GM12878 (cell line): ENCODE measurements at regions not wholly inside any gene's neighbourhood (a gene's known extent, or its start where the extent isn't known, plus 50 kb on each side); places are given as distances from the start of the nearest gene placed in this dataset.

Experiments
- ATAC-seq: fragments of 200-7000 bp; cut with Tn5 transposase; 3 replicates; pipeline ENCODE4 v1.9.1; 2020; ENCODE audit warnings: mild to moderate bottlenecking, moderate library complexity
- BruUV-seq: library from RNA; stranded (reverse); fragments of 400-500 nt; replicated peaks from 2 replicates; lab custom pipeline; 2021; lab: Mats Ljungman, UMichigan
- CTCF ChIA-PET: fragments of 300-600 bp; sonication (Branson Sonifier 250); formaldehyde crosslinking; extraction: SDS; loops from one replicate; lab custom pipeline; 2021; ENCODE audit warnings: inconsistent platforms; lab: Yijun Ruan, JAX
- POLR2A ChIA-PET: fragments of 350-600 bp; formaldehyde crosslinking; extraction: SDS; loops from one replicate; lab custom pipeline; 2021; ENCODE audit warnings: inconsistent platforms; lab: Charles Lee
- RAD21 ChIA-PET: fragments of 300-600 bp; sonication (Branson Sonifier 250); formaldehyde crosslinking; loops from one replicate; lab custom pipeline; 2023; ENCODE audit warnings: antibody characterized with exemption; ENCODE audit not compliant: unreplicated experiment; lab: Charles Lee
- SMC1A ChIA-PET: fragments of 300-600 bp; sonication (Branson Sonifier 250); formaldehyde crosslinking; loops from one replicate; lab custom pipeline; 2023; ENCODE audit not compliant: unreplicated experiment, uncharacterized antibody; lab: Charles Lee
- DNase-seq: peaks from one replicate; pipeline ENCODE4 v3.0.0-alpha.2; 2011; ENCODE audit warnings: low read depth, low spot score
- FAIRE-seq: peaks from 3 replicates; lab custom pipeline; 2011; peaks lifted over from hg19 to GRCh38; lab: Jason Lieb, UNC
- H2AFZ ChIP-seq: 2 replicates; pipeline ENCODE4 v1.6.0; 2011; ENCODE audit warnings: low read depth, low read length, control low read depth; ENCODE audit not compliant: control insufficient read depth
- H3K27ac ChIP-seq: 2 replicates; pipeline ENCODE4 v1.5.1; 2011; ENCODE audit warnings: control low read depth; ENCODE audit not compliant: control insufficient read depth, insufficient read depth
- H3K27me3 ChIP-seq, 2 experiments: replicated peaks in 1 of 2; 2 replicates each; pipeline versions ENCODE4 v1.6.0 to v1.6.1; 2011; ENCODE audit warnings: low read length in 1 of 2; ENCODE audit not compliant: control insufficient read depth in 2 of 2, insufficient read depth in 2 of 2
- H3K36me3 ChIP-seq, 2 experiments: 2 replicates each; pipeline ENCODE4 v1.5.1; 2011; ENCODE audit warnings: low read length in 1 of 2; ENCODE audit not compliant: control insufficient read depth in 2 of 2, insufficient read depth in 2 of 2
- H3K4me1 ChIP-seq: 2 replicates; pipeline ENCODE4 v1.6.1; 2011; ENCODE audit warnings: mild to moderate bottlenecking, low read length, moderate library complexity, mixed read lengths; ENCODE audit not compliant: control insufficient read depth, insufficient read depth
- H3K4me2 ChIP-seq: 2 replicates; pipeline ENCODE4 v1.6.0; 2011; ENCODE audit warnings: control low read depth; ENCODE audit not compliant: control insufficient read depth, insufficient read depth
- H3K4me3 ChIP-seq: fragments of 200-600 bp; sonication (generic); 2 replicates; pipeline ENCODE4 v1.5.1; 2016
- H3K79me2 ChIP-seq: 2 replicates; pipeline ENCODE4 v1.6.0; 2011; ENCODE audit warnings: low read length; ENCODE audit not compliant: control insufficient read depth, insufficient read depth
- H3K9ac ChIP-seq: 2 replicates; pipeline ENCODE4 v1.8.0; 2011; ENCODE audit warnings: low read length, control low read depth, mixed read lengths; ENCODE audit not compliant: control insufficient read depth, insufficient read depth
- H3K9me3 ChIP-seq: replicated peaks from 3 replicates; pipeline ENCODE4 v1.5.1; 2011; ENCODE audit warnings: mild to moderate bottlenecking, low read length; ENCODE audit not compliant: control insufficient read depth, insufficient read depth
- H4K20me1 ChIP-seq: 2 replicates; pipeline ENCODE4 v1.6.0; 2011; ENCODE audit not compliant: control insufficient read depth, insufficient read depth
- CBX5 ChIP-seq: sonication (generic); IDR thresholded peaks from 2 replicates; pipeline ENCODE4 v1.6.1; 2016; ENCODE audit warnings: low read depth, moderate library complexity, mild to moderate bottlenecking, inconsistent platforms
- HDAC2 ChIP-seq: fragments of 200-600 bp; sonication (generic); IDR thresholded peaks from 2 replicates; pipeline ENCODE4 v1.6.1; 2017
- HDAC6 ChIP-seq: fragments of 200-600 bp; sonication (generic); IDR thresholded peaks from one replicate; pipeline ENCODE4 v1.8.0; 2017; ENCODE audit warnings: antibody characterized with exemption; ENCODE audit not compliant: unreplicated experiment
- HDGF ChIP-seq: fragments of 450-650 bp; IDR thresholded peaks from 2 replicates; pipeline ENCODE4 v1.6.1; 2016; ENCODE audit warnings: antibody characterized with exemption
- JUND ChIP-seq: IDR thresholded peaks from 2 replicates; pipeline ENCODE4 v1.6.1; 2012; ENCODE audit warnings: low read depth, mild to moderate bottlenecking, low read length, improper control_type of control experiment, moderate library complexity
- MYC ChIP-seq: IDR thresholded peaks from 2 replicates; pipeline ENCODE4 v1.6.1; 2011; ENCODE audit warnings: mild to moderate bottlenecking, low read length, moderate library complexity, inconsistent platforms; ENCODE audit not compliant: insufficient read depth, insufficient replicate concordance, insufficient read length, severe bottlenecking
- NR2C2 ChIP-seq: IDR thresholded peaks from 2 replicates; pipeline ENCODE4 v1.6.1; 2011; ENCODE audit warnings: borderline replicate concordance, low read depth; ENCODE audit not compliant: control insufficient read depth, insufficient read length
- PAX8 ChIP-seq: fragments of 450-650 bp; IDR thresholded peaks from 2 replicates; pipeline ENCODE4 v1.6.1; 2017; ENCODE audit warnings: mild to moderate bottlenecking, moderate library complexity
- SMARCA5 ChIP-seq: fragments of 450-650 bp; IDR thresholded peaks from 2 replicates; pipeline ENCODE4 v1.6.1; 2017; ENCODE audit warnings: mild to moderate bottlenecking
- SPI1 ChIP-seq: IDR thresholded peaks from 2 replicates; pipeline ENCODE4 v1.6.1; 2011; ENCODE audit warnings: low read depth, mild to moderate bottlenecking, low read length, moderate library complexity, borderline replicate concordance; ENCODE audit not compliant: insufficient read depth
- TAF1 ChIP-seq: IDR thresholded peaks from 2 replicates; pipeline ENCODE4 v1.6.1; 2011; ENCODE audit warnings: mild to moderate bottlenecking, low read depth, low read length, borderline replicate concordance
- ZBTB40 ChIP-seq: fragments of 450-650 bp; IDR thresholded peaks from 2 replicates; pipeline ENCODE4 v1.6.1; 2016; ENCODE audit warnings: mild to moderate bottlenecking, moderate library complexity, borderline replicate concordance
- ZNF24 ChIP-seq: fragments of 450-650 bp; IDR thresholded peaks from 2 replicates; pipeline ENCODE4 v1.6.1; 2017; ENCODE audit warnings: antibody characterized with exemption, mild to moderate bottlenecking
- ZSCAN29 ChIP-seq: fragments of 450-650 bp; IDR thresholded peaks from 2 replicates; pipeline ENCODE4 v1.6.1; 2017; ENCODE audit warnings: mild to moderate bottlenecking, moderate library complexity
- WGBS: methylation state at CpG from one replicate; pipeline ENCODE4 v1.1.6; 2016; ENCODE audit warnings: low lambda C conversion rate; ENCODE audit not compliant: insufficient replicate concordance, insufficient coverage; ENCODE audit errors: missing lambda C conversion rate; 5-methylcytosine and 5-hydroxymethylcytosine counted together
- in situ Hi-C: fragments of 300-500 bp; cut with MboI; formaldehyde crosslinking; loops from 9 replicates; pipeline ENCODE4 v1.14.3; 2018; ENCODE audit warnings: mixed read lengths
- intact Hi-C: fragments of 100-400 bp; cut with micrococcal nuclease; formaldehyde crosslinking; loops from one replicate; pipeline ENCODE4 v1.14.2; 2022; ENCODE audit not compliant: unreplicated experiment

- TF ChIP-seq SMARCA5: no peak
- no peak for TF ChIP-seq HDAC6
- no peak for TF ChIP-seq ZNF24
- TF ChIP-seq, all 136 proteins: peak for 0
Measured at GRCh38 chr12:65557438-65558181, 266.7 kb upstream of the HMGA2 start (continued).

- POLR2A ChIA-PET: no interaction called here
Measured at GRCh38 chr12:65560286-65560685, 264.0 kb upstream of the HMGA2 start.

More at GRCh38 chr12:65560286-65560685, 264.0 kb upstream of the HMGA2 start:
- ChIA-PET CTCF (interaction anchor here (2.7 kb wide), 1 partner anchor 544 kb away, joined by 8 read pairs; no protein-coding TSS in a partner anchor), SMC1A (interaction anchor here (0.9 to 1.2 kb wide), 2 partner anchors 49 to 547 kb away, joined by 3 read pairs; no protein-coding TSS in a partner anchor), RAD21 (interaction anchor here (0.6 kb wide), 1 partner anchor 528 kb away, joined by 5 read pairs; no protein-coding TSS in a partner anchor)
- Histone ChIP-seq H2AFZ (no peak overlapping the region), H3K9me3 (no peaks in the 10 kb centered on the region), H4K20me1 (no peaks in the 10 kb centered on the region), H3K79me2 (no peaks in the 10 kb centered on the region), H3K9ac (no peak overlapping the region), H3K4me3 (no peak overlapping the region), H3K4me2 (no peak overlapping the region), H3K36me3 (no peaks in the 10 kb centered on the region), H3K4me1 (no peaks in the 10 kb centered on the region), H3K27me3 (no peaks in the 10 kb centered on the region), H3K27ac (no peak overlapping the region)
- BruUV-seq: no TSS peak
- no peak for DNase-seq
- no peak for FAIRE-seq
- ATAC-seq: no peak
- TF ChIP-seq NR2C2 (no peak), ZBTB40 (no peak), HDGF (no peak), MYC (no peak), TAF1 (no peak), JUND (no peak), SPI1 (no peak), PAX8 (no peak), ZSCAN29 (no peak), HDAC2 (no peak), CBX5 (no peak)
- 51% methylated on average over 2 of the region's 2 CpGs for WGBS
- in situ Hi-C loops (no loop called here), intact Hi-C loops (no loop called here)
